C4-2B (cell line): ENCODE measurements at regions not wholly inside any gene's neighbourhood (a gene's known extent, or its start where the extent isn't known, plus 50 kb on each side); places are given as distances from the start of the nearest gene placed in this dataset.

ENCODE experiments used
- ZFX ChIP-seq: fragments of 450-650 bp; IDR thresholded peaks from 2 replicates; pipeline ENCODE4 v1.6.1; 2017
- TF ChIP-seq, protein P1 (sequence below): fragments of 450-650 bp; conservative IDR thresholded peaks from 2 replicates; pipeline ENCODE4 v1.5.1; 2017; ENCODE audit warnings: mild to moderate bottlenecking

GRCh38 chr22:27264184-27264583 lies 537.4 kb downstream of the MN1 start:
- TF ChIP-seq, protein P1, sequence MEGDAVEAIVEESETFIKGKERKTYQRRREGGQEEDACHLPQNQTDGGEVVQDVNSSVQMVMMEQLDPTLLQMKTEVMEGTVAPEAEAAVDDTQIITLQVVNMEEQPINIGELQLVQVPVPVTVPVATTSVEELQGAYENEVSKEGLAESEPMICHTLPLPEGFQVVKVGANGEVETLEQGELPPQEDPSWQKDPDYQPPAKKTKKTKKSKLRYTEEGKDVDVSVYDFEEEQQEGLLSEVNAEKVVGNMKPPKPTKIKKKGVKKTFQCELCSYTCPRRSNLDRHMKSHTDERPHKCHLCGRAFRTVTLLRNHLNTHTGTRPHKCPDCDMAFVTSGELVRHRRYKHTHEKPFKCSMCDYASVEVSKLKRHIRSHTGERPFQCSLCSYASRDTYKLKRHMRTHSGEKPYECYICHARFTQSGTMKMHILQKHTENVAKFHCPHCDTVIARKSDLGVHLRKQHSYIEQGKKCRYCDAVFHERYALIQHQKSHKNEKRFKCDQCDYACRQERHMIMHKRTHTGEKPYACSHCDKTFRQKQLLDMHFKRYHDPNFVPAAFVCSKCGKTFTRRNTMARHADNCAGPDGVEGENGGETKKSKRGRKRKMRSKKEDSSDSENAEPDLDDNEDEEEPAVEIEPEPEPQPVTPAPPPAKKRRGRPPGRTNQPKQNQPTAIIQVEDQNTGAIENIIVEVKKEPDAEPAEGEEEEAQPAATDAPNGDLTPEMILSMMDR = no peak
- no peak for TF ChIP-seq ZFX
